ENCODE measurements at regions not wholly inside any gene's neighbourhood (a gene's known extent, or its start where the extent isn't known, plus 50 kb on each side); places are given as distances from the start of the nearest gene placed in this dataset.
"Not testable (repeated sequence)": the region's sequence is repeated elsewhere in the genome, so short reads cannot be mapped to it uniquely, and the experiment has no call there.

DNA sequence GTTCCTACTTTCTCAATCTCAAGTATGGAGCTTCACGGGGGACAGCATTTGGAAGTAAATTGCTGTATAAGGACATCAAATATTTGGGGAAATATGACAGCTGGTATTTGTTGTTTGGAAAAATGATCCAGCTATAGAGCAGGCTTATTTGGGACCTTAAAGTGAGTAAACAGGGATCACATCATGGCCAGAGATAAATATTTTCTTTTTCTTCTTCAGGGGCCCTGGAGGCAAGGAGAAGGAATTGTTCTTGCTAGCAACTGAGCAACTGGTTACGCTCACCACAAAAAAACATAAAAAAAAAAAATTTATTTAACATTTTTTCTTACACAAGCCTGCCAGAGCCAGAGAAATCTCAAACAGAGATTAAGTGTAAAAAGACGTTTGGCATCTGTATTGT lies 277.2 kb upstream of the UGT8 start:
- no peak overlapping the region for H3K27ac ChIP-seq
- no peaks in the 10 kb centered on the region for H3K4me1 ChIP-seq (ENCODE audit: low read depth)
- no peaks in the 10 kb centered on the region for H3K27me3 ChIP-seq
- TF ChIP-seq, protein P1, sequence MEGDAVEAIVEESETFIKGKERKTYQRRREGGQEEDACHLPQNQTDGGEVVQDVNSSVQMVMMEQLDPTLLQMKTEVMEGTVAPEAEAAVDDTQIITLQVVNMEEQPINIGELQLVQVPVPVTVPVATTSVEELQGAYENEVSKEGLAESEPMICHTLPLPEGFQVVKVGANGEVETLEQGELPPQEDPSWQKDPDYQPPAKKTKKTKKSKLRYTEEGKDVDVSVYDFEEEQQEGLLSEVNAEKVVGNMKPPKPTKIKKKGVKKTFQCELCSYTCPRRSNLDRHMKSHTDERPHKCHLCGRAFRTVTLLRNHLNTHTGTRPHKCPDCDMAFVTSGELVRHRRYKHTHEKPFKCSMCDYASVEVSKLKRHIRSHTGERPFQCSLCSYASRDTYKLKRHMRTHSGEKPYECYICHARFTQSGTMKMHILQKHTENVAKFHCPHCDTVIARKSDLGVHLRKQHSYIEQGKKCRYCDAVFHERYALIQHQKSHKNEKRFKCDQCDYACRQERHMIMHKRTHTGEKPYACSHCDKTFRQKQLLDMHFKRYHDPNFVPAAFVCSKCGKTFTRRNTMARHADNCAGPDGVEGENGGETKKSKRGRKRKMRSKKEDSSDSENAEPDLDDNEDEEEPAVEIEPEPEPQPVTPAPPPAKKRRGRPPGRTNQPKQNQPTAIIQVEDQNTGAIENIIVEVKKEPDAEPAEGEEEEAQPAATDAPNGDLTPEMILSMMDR (IDR thresholded peaks at IDR 0.05; ENCODE audit: low read depth, low read length) = no peak
- H3K36me3 ChIP-seq = no peaks in the 10 kb centered on the region
- DNase-seq (ENCODE audit: low read depth in 1 of 2, low spot score in 1 of 2) = no peak
- no peak overlapping the region for H3K4me3 ChIP-seq
- no peaks in the 10 kb centered on the region for H3K9me3 ChIP-seq (ENCODE audit: low read depth)

DNA sequence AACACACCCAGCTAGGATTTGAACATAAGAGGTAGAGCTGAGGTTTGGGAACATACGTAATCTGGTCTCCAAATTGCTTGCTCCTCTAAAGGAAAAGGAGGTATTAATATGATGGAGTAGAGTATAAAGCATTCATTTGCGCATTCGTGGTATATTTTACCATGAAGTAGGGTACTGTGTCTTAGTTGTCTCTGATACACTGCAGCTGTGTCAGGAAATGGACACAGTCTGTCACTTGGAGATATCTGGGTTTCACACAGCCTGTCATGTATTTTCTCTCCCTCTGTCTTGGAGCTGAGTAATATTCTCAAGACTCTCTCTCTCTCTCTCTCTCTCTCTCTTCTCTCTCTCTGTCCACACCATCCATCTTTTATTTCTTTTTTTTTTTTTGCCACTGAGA lies 274.8 kb upstream of the UGT8 start:
- Histone ChIP-seq H3K4me3 (no peak overlapping the region), H3K9me3 (ENCODE audit: low read depth) (no peaks in the 10 kb centered on the region), H3K27me3 (no peaks in the 10 kb centered on the region), H3K4me1 (ENCODE audit: low read depth) (no peaks in the 10 kb centered on the region), H3K27ac (no peak overlapping the region), H3K36me3 (no peaks in the 10 kb centered on the region)
- TF ChIP-seq, protein P1 (IDR thresholded peaks at IDR 0.05; ENCODE audit: low read depth, low read length) = no peak
- DNase-seq (ENCODE audit: low read depth in 1 of 2, low spot score in 1 of 2) = no peak

DNA sequence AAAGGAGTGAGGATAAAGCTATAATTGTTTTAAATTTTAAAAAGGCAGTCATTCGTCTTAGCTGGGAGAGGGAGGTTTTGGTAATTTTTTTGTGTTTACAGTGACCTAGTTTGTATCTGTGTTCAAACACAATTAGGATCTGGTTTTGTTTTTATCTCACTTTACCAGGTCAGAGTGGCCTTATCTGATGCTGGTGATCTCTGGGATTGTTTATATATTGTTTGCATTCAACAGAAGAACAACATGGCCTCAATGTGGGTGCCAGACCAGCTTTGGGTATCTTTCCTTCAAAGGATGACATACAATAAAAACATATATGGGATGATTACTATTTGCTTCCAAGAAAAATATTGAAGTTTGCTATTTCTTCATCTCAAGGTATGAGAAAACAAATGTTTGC lies 272.2 kb upstream of the UGT8 start:
- H3K9me3 ChIP-seq (ENCODE audit: low read depth) = no peaks in the 10 kb centered on the region
- no peak for DNase-seq (ENCODE audit: low read depth in 1 of 2, low spot score in 1 of 2)
- no peaks in the 10 kb centered on the region for H3K4me1 ChIP-seq (ENCODE audit: low read depth)
- H3K27me3 ChIP-seq = no peaks in the 10 kb centered on the region
- no peaks in the 10 kb centered on the region for H3K36me3 ChIP-seq
- no peak overlapping the region for H3K4me3 ChIP-seq
- H3K27ac ChIP-seq = no peak overlapping the region
- TF ChIP-seq, protein P1 (IDR thresholded peaks at IDR 0.05; ENCODE audit: low read depth, low read length) = no peak

DNA sequence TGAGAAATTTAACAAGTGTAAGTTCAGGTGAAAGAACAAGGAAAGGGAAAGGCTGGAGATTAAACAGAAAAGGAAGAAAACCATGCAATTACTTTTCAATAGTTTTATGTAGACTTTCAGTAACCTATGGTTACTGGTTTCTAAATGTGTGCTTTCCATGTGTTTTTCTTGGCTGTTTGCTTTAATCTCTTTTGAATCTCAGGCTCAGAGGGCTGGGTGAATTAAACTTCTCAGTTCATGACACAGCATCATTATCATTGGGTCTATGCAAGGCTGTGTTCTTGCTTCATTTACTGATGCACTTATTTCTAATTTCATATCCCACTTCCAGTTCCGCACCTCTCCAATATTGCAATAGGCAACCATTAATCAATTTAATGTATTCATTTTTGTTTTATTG lies 266.5 kb upstream of the UGT8 start:
- H3K9me3 ChIP-seq (ENCODE audit: low read depth) = no peaks in the 10 kb centered on the region
- H3K27ac ChIP-seq = no peak overlapping the region
- no peak overlapping the region for H3K4me3 ChIP-seq
- H3K36me3 ChIP-seq = no peaks in the 10 kb centered on the region
- DNase-seq (ENCODE audit: low read depth in 1 of 2, low spot score in 1 of 2) = no peak
- TF ChIP-seq, protein P1 (IDR thresholded peaks at IDR 0.05; ENCODE audit: low read depth, low read length) = no peak
- no peaks in the 10 kb centered on the region for H3K27me3 ChIP-seq
- no peaks in the 10 kb centered on the region for H3K4me1 ChIP-seq (ENCODE audit: low read depth)

DNA sequence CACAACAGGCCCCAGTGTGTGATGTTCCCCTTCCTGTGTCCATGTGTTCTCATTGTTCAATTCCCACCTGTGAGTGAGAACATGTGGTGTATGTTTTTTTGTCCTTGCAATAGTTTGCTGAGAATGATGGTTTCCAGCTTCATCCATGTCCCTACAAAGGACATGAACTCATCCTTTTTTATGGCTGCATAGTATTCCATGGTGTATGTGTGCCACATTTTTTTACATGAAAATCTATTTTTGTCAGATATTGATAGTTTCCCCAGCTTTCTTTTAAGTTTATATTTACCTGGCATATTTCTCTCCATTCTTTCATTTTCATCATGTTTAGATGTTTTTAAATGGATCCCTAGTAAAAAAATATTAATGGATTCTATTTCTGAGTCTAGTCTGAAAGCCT lies 264.2 kb upstream of the UGT8 start:
- DNase-seq (ENCODE audit: low read depth in 1 of 2, low spot score in 1 of 2); H3K9me3 ChIP-seq (ENCODE audit: low read depth); H3K27ac ChIP-seq; H3K36me3 ChIP-seq; H3K4me1 ChIP-seq (ENCODE audit: low read depth); H3K27me3 ChIP-seq; H3K4me3 ChIP-seq: not testable (repeated sequence)

DNA sequence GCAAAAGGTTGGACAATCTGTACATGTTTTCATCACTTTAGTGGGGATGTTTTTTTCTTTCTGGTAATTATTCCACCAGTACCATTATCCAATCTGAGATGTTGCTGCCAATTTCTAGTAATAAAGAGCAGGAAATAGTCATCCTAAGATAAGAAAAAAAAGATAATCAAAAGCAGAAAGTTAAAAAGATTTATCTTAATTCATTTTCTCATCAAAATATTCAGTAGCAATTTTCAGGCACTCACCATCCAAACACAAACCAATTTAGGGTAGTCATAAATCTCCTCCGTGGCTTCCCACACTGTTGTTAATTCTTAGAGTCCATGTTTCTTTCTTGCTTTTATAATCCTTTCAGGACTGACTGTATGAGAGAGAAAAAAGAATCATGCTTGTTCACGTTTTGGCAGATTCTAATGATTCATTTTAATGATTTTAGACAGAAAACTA lies 263.7 kb upstream of the UGT8 start:
- Histone ChIP-seq H3K27ac (no peak overlapping the region), H3K27me3 (no peaks in the 10 kb centered on the region), H3K4me3 (no peak overlapping the region), H3K9me3 (ENCODE audit: low read depth) (no peaks in the 10 kb centered on the region), H3K4me1 (ENCODE audit: low read depth) (no peaks in the 10 kb centered on the region), H3K36me3 (no peaks in the 10 kb centered on the region)
- TF ChIP-seq, protein P1 (IDR thresholded peaks at IDR 0.05; ENCODE audit: low read depth, low read length) = no peak
- no peak for DNase-seq (ENCODE audit: low read depth in 1 of 2, low spot score in 1 of 2)

All from cardiac muscle cell (in vitro differentiated cells and primary cell).